Cardiac fibroblast (primary cell): ENCODE measurements at regions not wholly inside any gene's neighbourhood (a gene's known extent, or its start where the extent isn't known, plus 50 kb on each side); places are given as distances from the start of the nearest gene placed in this dataset.
A peak's percentile ranks its signal among the peaks of the same experiment; 100 is the strongest.

ENCODE experiments used
- DNase-seq, 2 donors: peaks; one replicate each; pipeline versions ENCODE4 v3.0.0 to v3.0.0-alpha.2; 2010; ENCODE audit warnings: low read depth in 2 of 2
- H3K4me3 ChIP-seq, 2 donors: replicated peaks in 1 of 2; 1 replicate in 1 of 2; 2 replicates in 1 of 2; pipeline ENCODE4 v1.5.1; 2011; ENCODE audit warnings: low read depth in 2 of 2, low read length in 2 of 2, mild to moderate bottlenecking in 2 of 2, moderate library complexity in 1 of 2
- CTCF ChIP-seq: IDR thresholded peaks from one replicate; pipeline ENCODE4 v1.5.1; 2011; ENCODE audit warnings: low read depth, mild to moderate bottlenecking, low read length, inconsistent platforms

- no peak for DNase-seq
- H3K4me3 ChIP-seq: no peak overlapping the region
- TF ChIP-seq CTCF: no peak
Measured at GRCh38 chr10:88185830-88186229, 322.4 kb downstream of the PTEN start.

- H3K4me3 ChIP-seq: no peak overlapping the region
- peak; percentile 67 to 70 for DNase-seq
- TF ChIP-seq CTCF: no peak
Measured at GRCh38 chr10:88186335-88186734, 322.9 kb downstream of the PTEN start.

- H3K4me3 ChIP-seq: no peak overlapping the region
- no peak for DNase-seq
- no peak for TF ChIP-seq CTCF
Measured at GRCh38 chr10:88187472-88187871, 324.0 kb downstream of the PTEN start.

- no peak for TF ChIP-seq CTCF
- no peak overlapping the region for H3K4me3 ChIP-seq
- DNase-seq: no peak
Measured at GRCh38 chr10:88190123-88190522, 326.7 kb downstream of the PTEN start.

GRCh38 chr10:88190540-88191235, 327.3 kb downstream of the PTEN start:
- no peak overlapping the region for H3K4me3 ChIP-seq
- no peak for TF ChIP-seq CTCF
- no peak for DNase-seq

- no peak overlapping the region for H3K4me3 ChIP-seq
- DNase-seq: no peak
- TF ChIP-seq CTCF: no peak
Measured at GRCh38 chr10:88193018-88193417, 329.6 kb downstream of the PTEN start.
